Breast epithelium (tissue), 3 donors: ENCODE measurements at regions not wholly inside any gene's neighbourhood (a gene's known extent, or its start where the extent isn't known, plus 50 kb on each side); places are given as distances from the start of the nearest gene placed in this dataset.

Source experiments
- POLR2AphosphoS5 ChIP-seq, 3 donors: sonication (generic); formaldehyde crosslinking; IDR thresholded peaks; one replicate each; pipeline ENCODE4 v1.6.1; 2017; ENCODE audit warnings: antibody characterized with exemption in 3 of 3
- TF ChIP-seq, protein P1 (sequence below), 3 donors: fragments of 450-650 bp; IDR thresholded peaks; one replicate each; pipeline ENCODE4 v1.5.1; 2016 to 2017; ENCODE audit warnings: antibody characterized with exemption in 3 of 3, mild to moderate bottlenecking in 3 of 3, moderate library complexity in 3 of 3

DNA sequence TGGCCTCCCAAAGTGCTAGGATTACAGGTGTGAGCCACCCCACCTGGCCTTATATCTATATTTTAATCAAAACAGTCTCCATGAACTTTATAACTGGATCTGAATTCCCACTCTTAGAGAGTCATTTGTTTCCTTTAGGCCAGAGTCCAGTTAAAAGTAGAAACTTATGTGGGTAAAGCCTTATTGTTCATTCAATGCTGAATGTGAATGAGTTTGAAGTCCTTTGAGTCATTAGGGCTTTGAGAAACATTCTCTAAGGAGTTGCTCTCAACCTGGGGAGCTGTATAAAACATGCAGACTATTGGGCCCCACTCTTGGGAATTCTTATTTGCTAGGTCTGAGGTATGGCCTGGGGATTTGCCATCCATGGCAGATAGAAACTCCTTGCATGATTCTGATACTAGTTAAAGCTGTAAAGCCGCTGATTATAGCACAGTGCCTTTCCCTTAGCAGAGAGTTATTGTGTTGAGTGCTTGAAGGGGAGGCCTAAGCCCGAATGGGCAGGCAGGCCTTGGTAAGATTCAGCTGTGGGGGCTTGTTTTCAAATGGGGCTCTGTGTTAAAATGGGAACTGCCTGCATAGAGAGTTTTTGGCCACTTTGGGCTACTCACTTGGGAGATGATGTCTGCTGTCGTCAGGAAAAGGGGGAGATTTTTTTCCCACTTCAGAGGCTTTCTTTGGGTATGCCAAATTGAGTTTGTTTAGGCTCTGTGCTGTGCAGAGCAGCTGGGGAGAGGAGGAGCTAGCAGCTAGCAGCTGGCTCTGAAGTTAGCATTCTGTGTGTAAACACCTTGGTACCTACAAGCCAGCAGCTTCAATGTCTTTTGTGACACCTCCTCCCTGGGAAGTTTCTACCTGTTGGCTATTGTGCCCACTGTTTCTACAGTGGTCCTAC lies 117.5 kb downstream of the DACT1 start:
- TF ChIP-seq, protein P1, sequence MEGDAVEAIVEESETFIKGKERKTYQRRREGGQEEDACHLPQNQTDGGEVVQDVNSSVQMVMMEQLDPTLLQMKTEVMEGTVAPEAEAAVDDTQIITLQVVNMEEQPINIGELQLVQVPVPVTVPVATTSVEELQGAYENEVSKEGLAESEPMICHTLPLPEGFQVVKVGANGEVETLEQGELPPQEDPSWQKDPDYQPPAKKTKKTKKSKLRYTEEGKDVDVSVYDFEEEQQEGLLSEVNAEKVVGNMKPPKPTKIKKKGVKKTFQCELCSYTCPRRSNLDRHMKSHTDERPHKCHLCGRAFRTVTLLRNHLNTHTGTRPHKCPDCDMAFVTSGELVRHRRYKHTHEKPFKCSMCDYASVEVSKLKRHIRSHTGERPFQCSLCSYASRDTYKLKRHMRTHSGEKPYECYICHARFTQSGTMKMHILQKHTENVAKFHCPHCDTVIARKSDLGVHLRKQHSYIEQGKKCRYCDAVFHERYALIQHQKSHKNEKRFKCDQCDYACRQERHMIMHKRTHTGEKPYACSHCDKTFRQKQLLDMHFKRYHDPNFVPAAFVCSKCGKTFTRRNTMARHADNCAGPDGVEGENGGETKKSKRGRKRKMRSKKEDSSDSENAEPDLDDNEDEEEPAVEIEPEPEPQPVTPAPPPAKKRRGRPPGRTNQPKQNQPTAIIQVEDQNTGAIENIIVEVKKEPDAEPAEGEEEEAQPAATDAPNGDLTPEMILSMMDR (IDR thresholded peaks at IDR 0.05), result no peak
- no peak for TF ChIP-seq POLR2AphosphoS5 (IDR thresholded peaks at IDR 0.05)
